Erythroblast (primary cell): ENCODE measurements at regions not wholly inside any gene's neighbourhood (a gene's known extent, or its start where the extent isn't known, plus 50 kb on each side); places are given as distances from the start of the nearest gene placed in this dataset.

Experiments used
- DNase-seq, 2 experiments: peaks; one replicate each; lab custom pipeline; 2025; lab: John Stamatoyannopoulos, UW
- GATA1 ChIP-seq: IDR thresholded peaks from 2 replicates; pipeline ENCODE4 v1.6.1; 2011; ENCODE audit warnings: low read depth, mild to moderate bottlenecking, control low read depth, low read length, moderate library complexity
- POLR2A ChIP-seq: IDR thresholded peaks from 2 replicates; pipeline ENCODE4 v1.6.1; 2011; ENCODE audit warnings: mild to moderate bottlenecking, low read length

DNA sequence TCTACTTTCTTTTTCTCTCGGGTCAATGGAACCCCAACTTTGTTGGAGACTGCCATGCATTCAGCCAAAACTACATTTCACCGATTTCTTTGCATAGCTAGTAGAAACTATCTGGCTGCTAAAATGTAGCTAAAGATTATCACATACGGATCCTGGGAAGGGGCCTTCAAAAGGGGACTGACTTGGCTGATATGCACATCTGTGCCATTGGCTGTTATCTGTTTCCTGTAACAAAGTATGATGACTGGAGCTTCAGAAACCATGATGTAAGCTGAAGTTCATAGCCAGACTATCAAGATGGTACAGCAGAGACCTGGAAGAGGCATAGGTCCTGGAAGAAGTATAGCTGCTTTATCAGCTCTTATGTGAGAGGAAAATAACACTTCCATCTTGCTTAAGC, 179.1 kb downstream of the NSUN3 start:
- TF ChIP-seq POLR2A, result no peak
- no peak for TF ChIP-seq GATA1
- peak; percentile 61 to 77 for DNase-seq

DNA sequence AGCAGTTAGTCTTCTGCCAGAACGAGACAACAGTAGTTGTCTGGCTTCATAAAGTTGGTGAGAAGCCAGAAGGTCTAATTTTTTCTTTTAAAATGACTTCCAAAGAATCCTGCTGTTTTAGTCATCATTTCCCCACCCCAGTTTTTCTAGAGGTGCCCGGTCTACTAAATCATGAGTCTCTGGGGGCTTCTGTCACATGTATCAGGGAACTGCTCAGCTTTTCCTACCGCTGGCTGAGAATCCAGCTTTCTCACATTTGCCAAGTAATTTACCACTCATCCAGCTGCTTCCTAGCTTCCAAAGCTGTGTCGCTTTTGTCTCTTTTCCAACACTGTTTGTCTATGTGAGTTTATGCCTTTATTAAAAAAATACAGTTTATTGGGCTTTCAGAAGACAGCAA, 183.3 kb downstream of the NSUN3 start:
- DNase-seq, result no peak
- no peak for TF ChIP-seq POLR2A
- TF ChIP-seq GATA1, result no peak

DNA sequence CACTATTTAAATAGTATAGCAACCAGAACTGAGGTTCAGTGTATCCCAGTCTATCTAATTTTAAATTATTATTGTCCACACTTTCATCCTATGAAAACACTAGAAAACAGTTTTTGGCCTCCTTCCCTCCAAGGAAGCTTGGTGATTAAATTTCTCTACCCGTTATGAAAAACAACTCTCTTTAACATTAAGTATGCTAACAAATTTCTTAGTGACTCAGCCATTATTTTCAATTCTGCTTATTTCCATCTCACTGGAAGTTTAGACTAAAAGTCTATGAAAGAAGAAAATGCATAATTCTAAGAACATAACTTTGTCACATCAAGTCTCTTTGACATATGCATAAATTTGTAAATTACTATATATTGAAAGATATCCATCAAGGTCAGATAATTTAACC, 185.2 kb downstream of the NSUN3 start:
- DNase-seq, result no peak
- no peak for TF ChIP-seq GATA1
- no peak for TF ChIP-seq POLR2A

- TF ChIP-seq POLR2A (no peak), GATA1 (no peak)
- peak; percentile 75 to 85 for DNase-seq
Observed at GRCh38 chr3:94249491-94250079, 186.7 kb downstream of the NSUN3 start.

DNA sequence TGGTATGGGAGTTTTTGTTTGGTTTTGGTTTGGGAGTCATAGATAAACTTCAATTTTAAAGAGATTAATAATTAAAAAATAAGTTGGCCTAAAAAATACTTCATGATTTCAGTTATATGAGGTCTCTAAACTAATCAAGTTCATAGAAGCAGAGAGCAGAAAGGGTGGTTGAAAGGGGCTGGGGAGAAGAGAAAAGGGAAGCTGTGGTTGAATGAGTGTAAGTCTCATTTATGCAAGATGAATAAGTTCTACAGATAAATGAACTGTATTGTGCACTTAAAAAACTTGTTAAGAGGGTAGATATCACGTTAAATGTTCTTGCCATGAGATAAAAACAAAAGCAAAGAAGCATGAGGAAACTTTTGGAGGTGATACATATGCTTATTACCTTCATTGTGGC, 188.7 kb downstream of the NSUN3 start:
- no peak for DNase-seq
- no peak for TF ChIP-seq POLR2A

- TF ChIP-seq GATA1 (no peak), POLR2A (no peak)
- no peak for DNase-seq
Observed at GRCh38 chr3:94252316-94252715, 189.5 kb downstream of the NSUN3 start.

- TF ChIP-seq POLR2A (no peak), GATA1 (no peak)
Observed at GRCh38 chr3:94256888-94257813, 194.3 kb downstream of the NSUN3 start.

GRCh38 chr3:94258851-94259250, 196.0 kb downstream of the NSUN3 start:
- DNase-seq, result no peak
- TF ChIP-seq GATA1, result no peak
- no peak for TF ChIP-seq POLR2A

More at GRCh38 chr3:94256888-94257813, 194.3 kb downstream of the NSUN3 start:
- DNase-seq, result no peak

DNA sequence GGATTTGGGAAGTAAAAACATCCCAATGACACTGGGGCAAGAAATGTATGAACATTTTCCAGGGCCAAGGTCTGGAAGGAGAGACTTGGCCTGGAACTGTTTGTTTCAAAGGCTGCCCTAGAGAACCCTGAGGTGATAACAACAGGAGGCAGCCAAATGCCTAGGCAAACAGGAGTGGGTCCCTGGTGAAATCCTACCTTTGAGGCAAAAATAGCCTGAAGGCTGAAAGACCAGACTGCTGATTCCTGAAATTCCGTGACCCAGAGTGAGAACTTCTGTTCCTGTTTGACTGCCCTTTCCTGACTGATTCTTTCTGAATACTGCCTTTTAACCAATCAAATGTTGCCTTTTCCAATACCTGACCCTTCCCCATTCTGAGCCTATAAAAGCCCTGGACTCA, 196.4 kb downstream of the NSUN3 start:
- DNase-seq, result no peak
- TF ChIP-seq GATA1 (no peak), POLR2A (no peak)

- TF ChIP-seq GATA1 (no peak), POLR2A (no peak)
- no peak for DNase-seq
Observed at GRCh38 chr3:94269763-94270162, 206.9 kb downstream of the NSUN3 start.

- no peak for DNase-seq
- TF ChIP-seq POLR2A, result no peak
- TF ChIP-seq GATA1, result no peak
Observed at GRCh38 chr3:94272016-94272415, 209.2 kb downstream of the NSUN3 start.

DNA sequence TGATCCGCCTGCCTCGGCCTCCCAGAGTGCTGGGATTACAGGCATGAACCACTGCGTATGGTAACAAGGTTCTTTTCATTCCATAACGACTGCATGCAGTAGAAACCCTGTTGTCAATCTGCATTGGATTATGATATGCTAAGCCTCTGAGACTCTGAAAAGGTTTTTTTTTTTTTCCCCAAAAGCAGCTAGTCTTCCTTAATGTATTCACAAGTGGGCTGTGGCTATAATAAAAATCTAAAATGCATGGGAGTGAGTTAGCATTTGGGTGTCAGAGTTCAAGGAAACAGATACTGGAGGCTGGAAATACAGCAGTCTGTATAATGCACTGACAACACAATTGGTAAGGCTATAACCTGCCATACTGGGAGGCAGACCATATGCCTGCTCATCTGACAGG, 218.1 kb downstream of the NSUN3 start:
- TF ChIP-seq GATA1 (no peak), POLR2A (no peak)
- DNase-seq, result no peak

GRCh38 chr3:94285872-94286271, 223.0 kb downstream of the NSUN3 start:
- no peak for TF ChIP-seq GATA1
- TF ChIP-seq POLR2A, result no peak

GRCh38 chr3:94291686-94292085, 228.8 kb downstream of the NSUN3 start:
- TF ChIP-seq POLR2A (no peak), GATA1 (no peak)

More at GRCh38 chr3:94285872-94286271, 223.0 kb downstream of the NSUN3 start:
- peak in 1 of 2 experiments; percentile 7 for DNase-seq

GRCh38 chr3:94292151-94292550, 229.3 kb downstream of the NSUN3 start:
- no peak for DNase-seq
- no peak for TF ChIP-seq GATA1
- TF ChIP-seq POLR2A, result no peak

More at GRCh38 chr3:94291686-94292085, 228.8 kb downstream of the NSUN3 start:
- DNase-seq, result no peak
